GM21390 (cell line): ENCODE measurements at regions not wholly inside any gene's neighbourhood (a gene's known extent, or its start where the extent isn't known, plus 50 kb on each side); places are given as distances from the start of the nearest gene placed in this dataset.
A peak's percentile ranks its signal among the peaks of the same experiment; 100 is the strongest.
"Not testable (repeated sequence)": the region's sequence is repeated elsewhere in the genome, so short reads cannot be mapped to it uniquely, and the experiment has no call there.

Experiments
- ATAC-seq: cut with Tn5 transposase; IDR thresholded peaks from one replicate; pipeline ENCODE4 v1.9.1; 2021; ENCODE audit not compliant: unreplicated experiment

GRCh38 chr3:18693588-18694329, 268.6 kb upstream of the SATB1 start:
- ATAC-seq: not testable (repeated sequence)

- no peak for ATAC-seq
These were observed 262.1 kb upstream of the SATB1 start for GRCh38 chr3:18687286-18687685.

DNA sequence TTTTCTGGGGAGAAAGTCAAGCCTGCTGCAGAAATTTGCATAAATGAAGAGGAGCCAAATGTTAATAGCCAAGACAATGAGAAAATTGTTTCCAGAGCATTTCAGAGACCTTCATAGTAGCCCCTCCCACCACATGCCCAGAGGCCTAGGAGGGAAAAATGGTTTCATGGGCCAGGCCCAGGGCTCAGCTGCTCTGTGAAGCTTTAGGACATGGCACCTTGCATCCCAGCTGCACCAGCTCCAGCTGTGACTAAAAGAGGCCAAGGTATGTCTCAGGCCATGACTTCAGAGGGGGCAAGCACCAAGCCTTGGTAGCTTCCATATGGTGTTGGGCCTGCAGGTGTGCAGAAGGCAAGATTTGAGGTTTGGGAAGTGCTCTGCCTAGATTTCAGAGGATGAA, 258.8 kb upstream of the SATB1 start:
- ATAC-seq: no peak

DNA sequence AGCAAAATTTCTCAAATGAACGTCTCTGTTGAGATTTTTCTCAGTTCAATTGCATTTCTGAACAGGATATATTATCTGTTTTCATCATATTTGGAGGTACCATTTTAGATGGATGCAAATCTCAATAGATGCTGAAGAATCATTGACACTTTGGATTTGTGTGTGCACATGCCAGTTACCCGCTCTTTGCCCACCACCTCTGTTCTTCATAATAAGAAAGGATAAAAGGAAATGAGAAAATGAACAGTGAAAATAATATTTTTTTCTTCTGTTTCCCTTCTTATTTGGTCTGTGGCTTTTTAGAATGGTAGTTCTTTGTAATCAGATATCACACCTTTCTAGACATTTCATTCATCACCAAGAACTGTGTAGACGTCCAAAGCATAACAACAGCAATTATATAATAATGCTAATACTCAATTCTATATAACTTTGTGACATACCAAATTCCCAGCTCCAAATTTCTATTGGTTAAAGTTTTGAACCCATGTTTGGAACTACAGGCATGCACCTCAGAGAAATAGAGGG, 256.7 kb upstream of the SATB1 start:
- ATAC-seq: no peak

DNA sequence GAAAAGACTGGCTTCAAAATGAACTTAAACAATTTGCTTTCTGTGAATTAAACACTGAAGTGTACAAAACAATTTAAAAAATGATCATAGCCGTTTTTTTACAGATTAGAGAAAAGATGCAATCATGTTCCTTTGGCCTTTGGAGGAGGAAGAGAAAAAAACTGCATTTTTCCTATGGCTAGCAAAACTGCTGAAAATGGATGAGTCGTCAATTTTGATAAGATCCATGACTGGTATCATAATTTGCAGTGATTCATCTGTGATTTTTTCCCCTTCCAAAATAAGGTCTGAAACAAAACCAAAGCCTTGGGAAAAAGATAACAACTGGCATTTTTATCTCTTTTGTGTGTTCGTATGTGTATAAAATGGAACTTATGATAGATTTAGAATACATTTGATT, 255.6 kb upstream of the SATB1 start:
- no peak for ATAC-seq

GRCh38 chr3:18679238-18679637, 254.1 kb upstream of the SATB1 start:
- ATAC-seq: peak; percentile 48

GRCh38 chr3:18675197-18675596, 250.1 kb upstream of the SATB1 start:
- ATAC-seq: no peak

- ATAC-seq: peak; percentile 65
These were observed 247.4 kb upstream of the SATB1 start for GRCh38 chr3:18672561-18672960.

GRCh38 chr3:18670759-18671158, 245.6 kb upstream of the SATB1 start:
- no peak for ATAC-seq

GRCh38 chr3:18669374-18669773, 244.2 kb upstream of the SATB1 start:
- no peak for ATAC-seq

DNA sequence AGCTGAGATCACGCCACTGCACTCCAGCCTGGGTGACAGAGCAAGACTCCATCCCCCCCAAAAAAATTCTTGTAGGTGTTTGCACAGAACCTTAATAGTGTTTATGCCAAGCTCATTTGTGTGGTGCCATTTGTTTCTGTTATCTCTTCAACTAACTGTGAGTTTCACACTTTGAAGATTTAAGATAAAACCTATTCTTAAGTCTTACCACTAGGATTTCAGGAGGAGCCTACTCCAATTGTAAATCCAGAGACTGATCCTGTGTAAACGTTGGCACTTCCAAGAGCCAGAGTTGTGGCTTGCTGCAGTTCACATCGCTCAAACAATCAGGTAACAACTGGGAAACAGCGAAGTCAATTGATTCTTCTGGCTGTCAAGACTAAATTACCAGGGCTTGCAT, 242.4 kb upstream of the SATB1 start:
- no peak for ATAC-seq

DNA sequence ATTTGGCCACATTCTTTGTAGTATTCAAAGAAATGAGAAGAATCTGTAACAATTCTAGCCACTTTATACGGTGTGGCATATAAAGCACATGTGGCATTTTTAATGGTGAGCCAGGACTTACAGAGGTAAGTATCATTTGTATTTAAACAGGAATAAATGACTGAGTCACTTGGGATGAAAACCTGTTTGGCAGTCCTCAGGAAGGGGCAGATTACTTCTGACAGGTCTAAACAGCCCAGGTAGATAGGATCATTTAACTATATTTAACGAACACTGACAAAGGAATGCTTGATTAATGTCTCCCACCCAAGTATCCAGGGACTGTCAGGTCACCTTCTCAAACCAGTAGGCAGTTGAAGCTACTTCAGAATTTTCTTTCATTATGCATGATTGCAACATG, 241.5 kb upstream of the SATB1 start:
- ATAC-seq: no peak

DNA sequence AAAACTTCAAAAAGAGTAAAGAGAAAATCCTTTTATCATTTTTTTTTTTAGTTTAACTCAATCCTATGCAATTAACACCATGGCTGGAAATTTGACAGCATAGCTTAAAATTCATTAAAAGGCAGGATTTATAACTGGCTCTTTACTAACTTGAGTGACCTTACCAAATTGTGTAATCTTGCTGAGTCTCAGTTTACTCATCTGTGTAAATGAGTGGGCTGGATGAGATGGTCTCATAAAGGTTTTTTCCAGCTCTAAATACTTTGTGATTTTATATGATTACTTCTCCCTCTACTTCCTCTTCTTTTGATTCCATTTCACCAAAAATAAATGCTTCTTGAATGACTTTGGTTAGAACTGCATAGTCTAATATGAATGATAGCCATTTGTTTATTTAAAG, 234.9 kb upstream of the SATB1 start:
- no peak for ATAC-seq

- ATAC-seq: no peak
These were observed 233.0 kb upstream of the SATB1 start for GRCh38 chr3:18657858-18658820.

DNA sequence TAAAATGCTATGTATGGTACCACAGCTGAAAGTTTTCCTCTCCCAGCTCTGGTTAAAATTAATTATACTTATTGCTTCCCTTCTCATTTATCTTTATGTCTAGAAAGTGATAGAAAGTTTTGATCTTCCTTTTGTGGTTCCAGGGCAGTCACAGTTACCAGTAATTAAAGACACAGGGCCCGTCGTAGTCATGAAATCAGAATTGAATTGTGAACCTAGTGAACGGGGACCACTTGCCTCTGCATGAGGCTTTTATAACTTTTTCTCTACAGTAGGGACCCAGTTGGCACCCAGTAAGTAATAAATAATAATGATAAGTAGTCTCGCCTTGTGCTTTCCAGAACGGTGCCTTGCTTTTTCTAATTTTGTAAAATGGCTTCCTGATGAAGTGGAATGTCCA, 231.7 kb upstream of the SATB1 start:
- ATAC-seq: no peak

DNA sequence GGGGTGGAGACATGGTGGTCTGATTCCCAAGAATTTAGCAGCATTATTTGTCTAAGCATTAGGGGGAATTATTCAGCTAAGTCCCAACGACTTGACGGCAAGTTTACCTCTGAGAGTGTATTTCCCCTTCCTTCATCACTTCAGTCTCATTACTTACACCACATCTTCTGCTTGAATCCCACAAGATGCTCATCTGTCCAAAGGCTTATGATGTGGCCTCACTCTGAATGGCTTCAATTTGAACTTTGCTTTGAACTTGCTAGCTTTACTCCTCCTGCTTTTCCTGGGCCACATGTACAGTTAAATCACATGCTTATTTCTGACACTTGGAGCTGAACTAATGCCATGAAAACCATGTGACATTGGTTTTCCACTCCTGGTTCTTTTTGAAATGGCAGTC, 231.3 kb upstream of the SATB1 start:
- ATAC-seq: no peak

DNA sequence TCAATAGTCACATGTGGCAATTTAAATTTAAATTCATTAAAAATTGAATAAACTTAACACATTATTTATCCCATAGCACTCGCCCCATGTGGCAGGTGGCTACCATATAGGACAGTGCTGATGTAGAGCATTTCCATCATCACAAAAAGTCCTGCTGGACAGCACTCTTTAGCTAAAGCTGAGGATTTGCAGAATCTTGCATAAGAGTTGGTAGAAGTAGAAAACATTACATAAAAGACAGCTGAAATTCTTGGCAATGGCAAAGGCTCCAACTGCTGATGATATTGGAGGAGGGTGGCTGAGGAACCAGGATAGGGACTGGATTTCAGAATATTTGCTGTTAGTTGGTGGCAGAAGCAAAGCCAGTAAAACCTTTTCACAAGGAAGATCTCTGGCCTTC, 230.7 kb upstream of the SATB1 start:
- no peak for ATAC-seq

- no peak for ATAC-seq
These were observed 227.6 kb upstream of the SATB1 start for GRCh38 chr3:18652781-18653180.

GRCh38 chr3:18650731-18651130, 225.6 kb upstream of the SATB1 start:
- ATAC-seq: no peak

DNA sequence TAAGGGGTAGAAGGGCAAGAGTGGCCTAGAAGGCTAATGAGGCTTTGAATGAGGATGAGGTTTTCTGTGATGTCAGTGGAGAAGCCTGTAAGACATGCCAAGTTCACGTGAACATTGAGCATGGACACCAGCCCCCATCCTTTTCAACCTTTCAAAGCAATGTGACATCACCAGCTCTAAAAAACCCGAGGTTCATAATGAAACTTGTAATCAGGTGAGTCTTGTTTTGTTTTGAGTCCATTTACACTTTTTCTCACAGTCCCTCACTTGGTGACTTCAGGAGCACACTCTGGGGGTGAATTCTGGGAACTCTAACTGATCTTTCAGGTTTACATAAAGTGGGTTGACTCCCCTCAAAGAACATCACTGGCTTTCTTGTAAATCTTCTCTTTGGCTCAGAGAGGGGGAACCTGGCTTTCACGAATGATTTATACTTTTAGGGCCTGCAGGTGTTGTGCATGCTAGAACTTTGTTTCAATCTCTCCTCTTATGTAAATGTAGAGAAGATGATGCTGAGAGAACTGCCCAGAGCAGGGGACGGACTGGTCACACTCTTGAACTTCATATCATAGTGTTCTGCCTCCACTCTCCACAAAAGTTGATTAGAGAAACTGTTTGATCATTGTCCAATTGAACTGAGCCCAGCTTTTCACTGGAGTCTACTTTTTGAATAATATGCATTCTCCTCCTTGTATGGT, 224.7 kb upstream of the SATB1 start:
- peak; percentile 89 for ATAC-seq

- ATAC-seq: no peak
These were observed 223.8 kb upstream of the SATB1 start for GRCh38 chr3:18648868-18649462.
